ENCODE measurements at regions not wholly inside any gene's neighbourhood (a gene's known extent, or its start where the extent isn't known, plus 50 kb on each side); places are given as distances from the start of the nearest gene placed in this dataset.

- no peak for DNase-seq
- no peaks in the 10 kb centered on the region for H3K27me3 ChIP-seq (ENCODE audit: low read depth)
- intact Hi-C loops (cut with micrococcal nuclease) = no loop called here
- TF ChIP-seq CTCF (IDR thresholded peaks at IDR 0.05; ENCODE audit: borderline replicate concordance) = no peak
- peaks cover 12% of the 10 kb centered on the region for H3K9me3 ChIP-seq (replicated peaks)
- H3K36me3 ChIP-seq = no peaks in the 10 kb centered on the region
- no peak overlapping the region for H3K27ac ChIP-seq (replicated peaks)
- H3K4me3 ChIP-seq = no peak overlapping the region
- H3K4me1 ChIP-seq = no peaks in the 10 kb centered on the region
Measured at GRCh38 chr6:2526766-2527165, 224.0 kb downstream of the MYLK4 start.

GRCh38 chr6:2524090-2524489, 226.6 kb downstream of the MYLK4 start:
- Histone ChIP-seq H3K4me1 (no peaks in the 10 kb centered on the region), H3K27ac (replicated peaks) (no peak overlapping the region), H3K4me3 (no peak overlapping the region), H3K36me3 (no peaks in the 10 kb centered on the region), H3K27me3 (ENCODE audit: low read depth) (no peaks in the 10 kb centered on the region), H3K9me3 (replicated peaks) (peaks cover 27% of the 10 kb centered on the region)
- TF ChIP-seq CTCF (IDR thresholded peaks at IDR 0.05; ENCODE audit: borderline replicate concordance) = no peak
- DNase-seq = no peak
- intact Hi-C loops (cut with micrococcal nuclease) = no loop called here

GRCh38 chr6:2523061-2523460, 227.7 kb downstream of the MYLK4 start:
- Histone ChIP-seq H3K4me3 (no peak overlapping the region), H3K27me3 (ENCODE audit: low read depth) (no peaks in the 10 kb centered on the region), H3K4me1 (no peaks in the 10 kb centered on the region), H3K9me3 (replicated peaks) (peaks cover 32% of the 10 kb centered on the region), H3K36me3 (no peaks in the 10 kb centered on the region), H3K27ac (replicated peaks) (no peak overlapping the region)
- intact Hi-C loops (cut with micrococcal nuclease) = no loop called here
- no peak for DNase-seq
- no peak for TF ChIP-seq CTCF (IDR thresholded peaks at IDR 0.05; ENCODE audit: borderline replicate concordance)

- no peak for DNase-seq
- H3K4me3 ChIP-seq = no peak overlapping the region
- intact Hi-C loops (cut with micrococcal nuclease) = no loop called here
- no peaks in the 10 kb centered on the region for H3K4me1 ChIP-seq
- H3K36me3 ChIP-seq = no peaks in the 10 kb centered on the region
- no peak overlapping the region for H3K27ac ChIP-seq (replicated peaks)
- H3K27me3 ChIP-seq (ENCODE audit: low read depth) = no peaks in the 10 kb centered on the region
- TF ChIP-seq CTCF (IDR thresholded peaks at IDR 0.05; ENCODE audit: borderline replicate concordance) = no peak
- peaks cover 32% of the 10 kb centered on the region for H3K9me3 ChIP-seq (replicated peaks)
Measured at GRCh38 chr6:2522521-2522920, 228.2 kb downstream of the MYLK4 start.

GRCh38 chr6:2517855-2518473, 232.8 kb downstream of the MYLK4 start:
- Histone ChIP-seq H3K36me3 (no peaks in the 10 kb centered on the region), H3K27ac (replicated peaks) (no peak overlapping the region), H3K27me3 (ENCODE audit: low read depth) (no peaks in the 10 kb centered on the region), H3K4me1 (no peaks in the 10 kb centered on the region), H3K4me3 (no peak overlapping the region), H3K9me3 (replicated peaks) (peaks cover 21% of the 10 kb centered on the region)
- intact Hi-C loops (cut with micrococcal nuclease) = no loop called here
- no peak for TF ChIP-seq CTCF (IDR thresholded peaks at IDR 0.05; ENCODE audit: borderline replicate concordance)
- no peak for DNase-seq

Data from left ventricle myocardium inferior (tissue), 1 donor.